SK-N-SH treated with all-trans-retinoic acid at 6 μM for 48 hours (cell line): ENCODE measurements at regions not wholly inside any gene's neighbourhood (a gene's known extent, or its start where the extent isn't known, plus 50 kb on each side); places are given as distances from the start of the nearest gene placed in this dataset.

Experiments
- ATAC-seq: fragments of 200-7000 bp; cut with Tn5 transposase; 3 replicates; pipeline ENCODE4 v1.9.1; 2020; ENCODE audit warnings: mild to moderate bottlenecking, moderate library complexity
- ARNTL ChIP-seq: fragments of 450-650 bp; formaldehyde crosslinking; IDR thresholded peaks from 2 replicates; pipeline ENCODE4 v1.5.0; 2020; ENCODE audit warnings: low read depth, mild to moderate bottlenecking, moderate library complexity, borderline replicate concordance
- BACH2 ChIP-seq: fragments of 250-450 bp; sonication (Bioruptor Pico); IDR thresholded peaks from 2 replicates; pipeline ENCODE4 v1.9.0; 2021; ENCODE audit warnings: mild to moderate bottlenecking, borderline replicate concordance
- CREB5 ChIP-seq: fragments of 250-450 bp; sonication (Bioruptor Pico); IDR thresholded peaks from 2 replicates; pipeline ENCODE4 v1.5.1; 2020; ENCODE audit warnings: low read depth, mild to moderate bottlenecking, moderate library complexity
- CSDC2 ChIP-seq: fragments of 250-450 bp; sonication (Bioruptor Pico); IDR thresholded peaks from 2 replicates; pipeline ENCODE4 v1.5.0; 2020; ENCODE audit warnings: mild to moderate bottlenecking, moderate library complexity
- CSRNP3 ChIP-seq: fragments of 250-450 bp; sonication (Bioruptor Pico); IDR thresholded peaks from 2 replicates; pipeline ENCODE4 v1.5.1; 2021; ENCODE audit warnings: mild to moderate bottlenecking, moderate library complexity
- ESRRG ChIP-seq: fragments of 250-450 bp; sonication (Bioruptor Pico); IDR thresholded peaks from 2 replicates; pipeline ENCODE4 v1.6.1; 2021; ENCODE audit warnings: mild to moderate bottlenecking
- GLIS3 ChIP-seq: fragments of 250-450 bp; sonication (Bioruptor Pico); IDR thresholded peaks from 2 replicates; pipeline ENCODE4 v1.5.0; 2020; ENCODE audit warnings: mild to moderate bottlenecking, moderate library complexity
- ISL1 ChIP-seq: fragments of 250-450 bp; sonication (Bioruptor Pico); IDR thresholded peaks from 2 replicates; pipeline ENCODE4 v2.1.2; 2022; ENCODE audit warnings: mild to moderate bottlenecking, moderate library complexity
- OSR1 ChIP-seq: fragments of 250-450 bp; sonication (Bioruptor Pico); IDR thresholded peaks from 2 replicates; pipeline ENCODE4 v1.8.0; 2022; ENCODE audit warnings: moderate library complexity, mild to moderate bottlenecking, inconsistent platforms
- PATZ1 ChIP-seq: fragments of 250-450 bp; sonication (Bioruptor Pico); IDR thresholded peaks from 2 replicates; pipeline ENCODE4 v1.8.0; 2020; ENCODE audit warnings: mild to moderate bottlenecking, moderate library complexity, borderline replicate concordance
- POU6F1 ChIP-seq: fragments of 250-450 bp; sonication (Bioruptor Pico); IDR thresholded peaks from 2 replicates; pipeline ENCODE4 v1.8.0; 2021; ENCODE audit warnings: low read depth, mild to moderate bottlenecking, moderate library complexity, borderline replicate concordance
- PPARA ChIP-seq: fragments of 250-450 bp; sonication (Bioruptor Pico); IDR thresholded peaks from 2 replicates; pipeline ENCODE4 v1.5.0; 2020; ENCODE audit warnings: mild to moderate bottlenecking, borderline replicate concordance
- RARB ChIP-seq: fragments of 250-450 bp; sonication (Bioruptor Pico); IDR thresholded peaks from 2 replicates; pipeline ENCODE4 v1.8.0; 2021; ENCODE audit warnings: mild to moderate bottlenecking, moderate library complexity
- SNAI2 ChIP-seq: fragments of 250-450 bp; sonication (Bioruptor Pico); IDR thresholded peaks from 2 replicates; pipeline ENCODE4 v1.5.0; 2020; ENCODE audit warnings: mild to moderate bottlenecking, moderate library complexity
- TCF4 ChIP-seq: fragments of 250-450 bp; sonication (Bioruptor Pico); IDR thresholded peaks from 2 replicates; pipeline ENCODE4 v1.8.0; 2021; ENCODE audit warnings: mild to moderate bottlenecking, moderate library complexity, borderline replicate concordance
- TOX ChIP-seq: fragments of 250-450 bp; sonication (Bioruptor Pico); IDR thresholded peaks from 2 replicates; pipeline ENCODE4 v1.8.0; 2021; ENCODE audit warnings: mild to moderate bottlenecking, moderate library complexity, borderline replicate concordance
- TSHZ2 ChIP-seq: fragments of 250-450 bp; sonication (Bioruptor Pico); IDR thresholded peaks from 2 replicates; pipeline ENCODE4 v1.5.0; 2020; ENCODE audit warnings: mild to moderate bottlenecking, moderate library complexity
- ZC3H10 ChIP-seq: fragments of 250-450 bp; sonication (Bioruptor Pico); IDR thresholded peaks from 2 replicates; pipeline ENCODE4 v1.5.1; 2021; ENCODE audit warnings: mild to moderate bottlenecking, moderate library complexity
- ZFP3 ChIP-seq: fragments of 250-450 bp; sonication (Bioruptor Pico); IDR thresholded peaks from 2 replicates; pipeline ENCODE4 v1.5.0; 2020; ENCODE audit warnings: mild to moderate bottlenecking, moderate library complexity
- ZNF565 ChIP-seq: fragments of 450-650 bp; formaldehyde crosslinking; conservative IDR thresholded peaks from 2 replicates; pipeline ENCODE4 v1.5.0; 2020; ENCODE audit warnings: low read depth, mild to moderate bottlenecking, moderate library complexity
- ZNF70 ChIP-seq: fragments of 450-650 bp; formaldehyde crosslinking; IDR thresholded peaks from 2 replicates; pipeline ENCODE4 v1.5.0; 2020; ENCODE audit warnings: mild to moderate bottlenecking, moderate library complexity
- ZNF8 ChIP-seq: fragments of 450-650 bp; formaldehyde crosslinking; IDR thresholded peaks from 2 replicates; pipeline ENCODE4 v1.5.0; 2020; ENCODE audit warnings: mild to moderate bottlenecking, moderate library complexity

- no peak for ATAC-seq
- no peak for TF ChIP-seq OSR1 (CRISPR knock-in tag)
- TF ChIP-seq ESRRG (CRISPR knock-in tag), result no peak
- TF ChIP-seq POU6F1 (CRISPR knock-in tag), result no peak
These were observed 540.9 kb downstream of the EPM2A start for GRCh38 chr6:145194389-145194788.

GRCh38 chr6:145199961-145200360, 535.4 kb downstream of the EPM2A start:
- TF ChIP-seq CSRNP3 (CRISPR knock-in tag) (no peak), ZNF70 (CRISPR knock-in tag) (no peak), BACH2 (CRISPR knock-in tag) (no peak), ESRRG (CRISPR knock-in tag) (no peak), RARB (CRISPR knock-in tag) (no peak), ZFP3 (CRISPR knock-in tag) (no peak), SNAI2 (CRISPR knock-in tag) (no peak), CREB5 (no peak), OSR1 (CRISPR knock-in tag) (no peak), POU6F1 (CRISPR knock-in tag) (no peak), ZNF8 (CRISPR knock-in tag) (no peak), TOX (CRISPR knock-in tag) (no peak), ARNTL (CRISPR knock-in tag) (no peak), GLIS3 (CRISPR knock-in tag) (no peak), CSDC2 (no peak), ZC3H10 (CRISPR knock-in tag) (no peak)

GRCh38 chr6:145204301-145204700, 531.0 kb downstream of the EPM2A start:
- no peak for ATAC-seq
- no peak for TF ChIP-seq CREB5
- TF ChIP-seq BACH2 (CRISPR knock-in tag), result no peak
- no peak; the same call in 1 of the 2 replicates for TF ChIP-seq SNAI2 (CRISPR knock-in tag)
- TF ChIP-seq ZC3H10 (CRISPR knock-in tag), result 0 out of 2 replicates have a peak, but pooled peaks have one; percentile 15
- TF ChIP-seq ZFP3 (CRISPR knock-in tag), result 0 out of 2 replicates have a peak, but pooled peaks have one; percentile 33
- TF ChIP-seq TCF4 (CRISPR knock-in tag), result peak; percentile 57; the same call in 1 of the 2 replicates
- TF ChIP-seq TSHZ2 (CRISPR knock-in tag), result peak; percentile 89
- TF ChIP-seq CSDC2, result no peak
- no peak for TF ChIP-seq PATZ1 (CRISPR knock-in tag)
- no peak for TF ChIP-seq ESRRG (CRISPR knock-in tag)
- no peak for TF ChIP-seq ZNF565 (CRISPR knock-in tag)
- no peak for TF ChIP-seq OSR1 (CRISPR knock-in tag)
- TF ChIP-seq ISL1 (CRISPR knock-in tag), result peak; percentile 91
- TF ChIP-seq RARB (CRISPR knock-in tag), result no peak
- no peak for TF ChIP-seq PPARA (CRISPR knock-in tag)

More at GRCh38 chr6:145199961-145200360, 535.4 kb downstream of the EPM2A start:
- no peak for ATAC-seq
